Hepatocyte (in vitro differentiated cells): ENCODE measurements at regions not wholly inside any gene's neighbourhood (a gene's known extent, or its start where the extent isn't known, plus 50 kb on each side); places are given as distances from the start of the nearest gene placed in this dataset.

Source experiments
- CTCF ChIP-seq: fragments of 200-600 bp; sonication (generic); IDR thresholded peaks from 2 replicates; pipeline ENCODE4 v1.5.1; 2016; ENCODE audit warnings: antibody characterized with exemption, mild to moderate bottlenecking; ENCODE audit not compliant: poor library complexity
- EZH2 ChIP-seq: fragments of 200-600 bp; sonication (generic); IDR thresholded peaks from 2 replicates; pipeline ENCODE4 v1.6.1; 2016; ENCODE audit warnings: antibody characterized with exemption, mild to moderate bottlenecking, borderline replicate concordance

- TF ChIP-seq CTCF = no peak
- no peak for TF ChIP-seq EZH2
Measured at GRCh38 chr3:111339017-111339416, 203.0 kb upstream of the CD96 start.
